ENCODE measurements at regions not wholly inside any gene's neighbourhood (a gene's known extent, or its start where the extent isn't known, plus 50 kb on each side); places are given as distances from the start of the nearest gene placed in this dataset.

- H4K8ac ChIP-seq (ENCODE audit: low read depth in 2 of 2, low read length in 2 of 2) = no peak overlapping the region
- CTCF ChIA-PET = no interaction called here
- no peak overlapping the region for H3K4me3 ChIP-seq (ENCODE audit: insufficient read depth, low read depth, low read length)
- no peak overlapping the region for H2BK120ac ChIP-seq (ENCODE audit: low read depth, low read length)
- POLR2A ChIA-PET (ENCODE audit: unreplicated experiment) = no interaction called here
- H3K79me1 ChIP-seq (ENCODE audit: low read depth in 1 of 2, low read length in 2 of 2) = no peaks in the 10 kb centered on the region
- no peak for TF ChIP-seq RCOR1 (IDR thresholded peaks at IDR 0.05; ENCODE audit: insufficient replicate concordance, low read length)
- no peak for TF ChIP-seq POLR2A (IDR thresholded peaks at IDR 0.05; ENCODE audit: low read depth, low read length)
- TF ChIP-seq MXI1 (IDR thresholded peaks at IDR 0.05; ENCODE audit: borderline replicate concordance, low read depth, low read length) = no peak
- no peak for TF ChIP-seq RFX5 (IDR thresholded peaks at IDR 0.05; ENCODE audit: low read depth, low read length)
- TF ChIP-seq CHD1 (IDR thresholded peaks at IDR 0.05; ENCODE audit: low read depth, low read length) = no peak
- no peak for TF ChIP-seq NFE2L2 (IDR thresholded peaks at IDR 0.05; ENCODE audit: low read depth, low read length)
- TF ChIP-seq CTCF (conservative IDR thresholded peaks at IDR 0.05; ENCODE audit: low read depth, low read length) = no peak
- TF ChIP-seq SMC3 (IDR thresholded peaks at IDR 0.05; ENCODE audit: low read depth, low read length) = no peak
- no peak overlapping the region for H3K23ac ChIP-seq (ENCODE audit: low read depth, low read length)
- H3K4me1 ChIP-seq (ENCODE audit: control insufficient read depth, insufficient read depth, low read length) = no peaks in the 10 kb centered on the region
- H3K4me2 ChIP-seq (ENCODE audit: low read depth, low read length) = no peak overlapping the region
- H3K36me3 ChIP-seq (ENCODE audit: control insufficient read depth, insufficient read depth, low read length) = no peaks in the 10 kb centered on the region
- no peak for DNase-seq
- dilution Hi-C loops (cut with HindIII; ENCODE audit: low sequenced_read_pairs, unreplicated experiment) (no loop called here), intact Hi-C loops (cut with micrococcal nuclease) (no loop called here), in situ Hi-C loops (cut with MboI; ENCODE audit: low sequenced_read_pairs) (no loop called here)
- H2BK20ac ChIP-seq (ENCODE audit: low read depth, low read length) = no peak overlapping the region
- H3K9me1 ChIP-seq (ENCODE audit: insufficient read depth, low read length) = no peaks in the 10 kb centered on the region
- no peak overlapping the region for H3K27ac ChIP-seq (ENCODE audit: insufficient read depth, low read length)
- no TSS peak for BruUV-seq (replicated peaks)
- H2AK5ac ChIP-seq (ENCODE audit: low read depth, low read length) = no peak overlapping the region
- 50% methylated on average over 1 of the region's 14 CpGs; no CpG with 5 or more reads in 1 of the 2 experiments for WGBS, 2 experiments (ENCODE audit: extremely low coverage in 2 of 2, insufficient read length in 1 of 2)
- H2AFZ ChIP-seq (replicated peaks; ENCODE audit: low read length, poor library complexity) = no peak overlapping the region
- no peak for ATAC-seq (ENCODE audit: low read depth)
- H3K4ac ChIP-seq (ENCODE audit: low read depth, low read length) = no peak overlapping the region
- no peak overlapping the region for H2AK9ac ChIP-seq (replicated peaks; ENCODE audit: low read depth, low read length, poor library complexity)
- peaks cover 32% of the 10 kb centered on the region for H3K9me3 ChIP-seq (ENCODE audit: control insufficient read depth, insufficient read depth, low read length)
- H2BK5ac ChIP-seq (ENCODE audit: low read depth, low read length, poor library complexity, severe bottlenecking) = no peak overlapping the region
- no peak overlapping the region for H3K56ac ChIP-seq (ENCODE audit: extremely low read depth, insufficient read depth, low read length)
- H3K9ac ChIP-seq (ENCODE audit: low read depth, low read length) = no peak overlapping the region
- H3K14ac ChIP-seq (replicated peaks; ENCODE audit: low read depth, low read length) = no peak overlapping the region
- H2BK15ac ChIP-seq (ENCODE audit: low read depth, low read length) = no peak overlapping the region
- H4K5ac ChIP-seq (ENCODE audit: low read depth, low read length) = no peak overlapping the region
- no peaks in the 10 kb centered on the region for H3K27me3 ChIP-seq (ENCODE audit: control insufficient read depth, insufficient read depth, low read length)
- H4K20me1 ChIP-seq (ENCODE audit: insufficient read depth, low read length) = no peaks in the 10 kb centered on the region
- H4K91ac ChIP-seq (ENCODE audit: insufficient read depth, low read depth, low read length) = no peak overlapping the region
- H3K18ac ChIP-seq (ENCODE audit: low read depth, low read length) = no peak overlapping the region
Observed at GRCh38 chr10:130833596-130833995, 477.9 kb downstream of the TCERG1L start.
